ENCODE measurements at regions not wholly inside any gene's neighbourhood (a gene's known extent, or its start where the extent isn't known, plus 50 kb on each side); places are given as distances from the start of the nearest gene placed in this dataset.

GRCh38 chr6:27177485-27178406 lies 69.8 kb upstream of the PRSS16 start (continued):
- no peak for TF ChIP-seq RFX5 (IDR thresholded peaks at IDR 0.05; ENCODE audit: low read depth, low read length)
- no peak for TF ChIP-seq RCOR1 (IDR thresholded peaks at IDR 0.05; ENCODE audit: insufficient replicate concordance, low read length)
- TF ChIP-seq MAFK (IDR thresholded peaks at IDR 0.05; ENCODE audit: low read depth, low read length): no peak

GRCh38 chr6:27178407-27178730 lies 69.1 kb upstream of the PRSS16 start:
- peak overlapping the region; percentile 30 for H4K91ac ChIP-seq (ENCODE audit: insufficient read depth, low read depth, low read length)
- peak overlapping the region; percentile 90 for H2AFZ ChIP-seq (replicated peaks; ENCODE audit: low read length, poor library complexity)
- no peak for DNase-seq
- H3K27me3 ChIP-seq (ENCODE audit: control insufficient read depth, insufficient read depth, low read length): no peaks in the 10 kb centered on the region
- no peak overlapping the region for H2BK15ac ChIP-seq (ENCODE audit: low read depth, low read length)
- peak overlapping the region; percentile 47 for H3K4ac ChIP-seq (ENCODE audit: low read depth, low read length)
- dilution Hi-C loops (cut with HindIII; ENCODE audit: low sequenced_read_pairs, unreplicated experiment): no loop called here
- H3K79me1 ChIP-seq (ENCODE audit: low read depth in 1 of 2, low read length in 2 of 2): no peaks in the 10 kb centered on the region
- H4K8ac ChIP-seq (ENCODE audit: low read depth in 2 of 2, low read length in 2 of 2): peak overlapping the region; percentile 64 to 79; a peak in 3 of 4 replicates
- H3K4me3 ChIP-seq (ENCODE audit: insufficient read depth, low read depth, low read length): peak overlapping the region; percentile 95
- H3K9ac ChIP-seq (ENCODE audit: low read depth, low read length): peak overlapping the region; percentile 51
- ChIA-PET POLR2A (ENCODE audit: unreplicated experiment) (interaction anchor here (0.6 to 1.7 kb wide), 2 partner anchors 17 to 31 kb away, joined by 6 to 16 read pairs; a partner anchor contains a TSS), CTCF (interaction anchor here (0.5 kb wide), 1 partner anchor 1699 kb away, joined by 3 read pairs; no protein-coding TSS in a partner anchor)
- H3K27ac ChIP-seq (ENCODE audit: insufficient read depth, low read length): peak overlapping the region; percentile 64
- 3% methylated on average over 5 of the region's 21 CpGs; no CpG with 5 or more reads in 1 of the 2 experiments for WGBS, 2 experiments (ENCODE audit: extremely low coverage in 2 of 2, insufficient read length in 1 of 2)
- H3K23ac ChIP-seq (ENCODE audit: low read depth, low read length): peak overlapping the region; percentile 62; the same call in 1 of the 2 replicates
- peak overlapping the region; percentile 87 for H2AK9ac ChIP-seq (replicated peaks; ENCODE audit: low read depth, low read length, poor library complexity)
- peak overlapping the region; percentile 37; the same call in 1 of the 2 replicates for H3K56ac ChIP-seq (ENCODE audit: extremely low read depth, insufficient read depth, low read length)
- TF ChIP-seq POLR2A (IDR thresholded peaks at IDR 0.05; ENCODE audit: low read depth, low read length) (no peak), NFE2L2 (IDR thresholded peaks at IDR 0.05; ENCODE audit: low read depth, low read length) (no peak), MXI1 (IDR thresholded peaks at IDR 0.05; ENCODE audit: borderline replicate concordance, low read depth, low read length) (no peak), MAZ (IDR thresholded peaks at IDR 0.05; ENCODE audit: borderline replicate concordance, low read depth, low read length) (no peak), ELK1 (IDR thresholded peaks at IDR 0.05; ENCODE audit: borderline replicate concordance, low read depth, low read length) (no peak), BHLHE40 (IDR thresholded peaks at IDR 0.05; ENCODE audit: low read depth, low read length) (no peak)
- peak overlapping the region; percentile 80 for H4K5ac ChIP-seq (ENCODE audit: low read depth, low read length)
- H2AK5ac ChIP-seq (ENCODE audit: low read depth, low read length): no peak overlapping the region; the same call in 1 of the 2 replicates
- no peaks in the 10 kb centered on the region for H3K9me3 ChIP-seq (ENCODE audit: control insufficient read depth, insufficient read depth, low read length)
- BruUV-seq (replicated peaks): no TSS peak
- 0 out of 2 replicates have a peak, but pooled peaks cover 1% of the 10 kb centered on the region for H3K4me1 ChIP-seq (ENCODE audit: control insufficient read depth, insufficient read depth, low read length)
- no peak overlapping the region for H2BK20ac ChIP-seq (ENCODE audit: low read depth, low read length)
- H3K14ac ChIP-seq (replicated peaks; ENCODE audit: low read depth, low read length): peak overlapping the region; percentile 39
- peak overlapping the region; percentile 61 for H2BK5ac ChIP-seq (ENCODE audit: low read depth, low read length, poor library complexity, severe bottlenecking)
- ATAC-seq (ENCODE audit: low read depth): peak; percentile 22
- peak overlapping the region; percentile 47 for H3K18ac ChIP-seq (ENCODE audit: low read depth, low read length)
- peak overlapping the region; percentile 3; the same call in 1 of the 2 replicates for H2BK120ac ChIP-seq (ENCODE audit: low read depth, low read length)
- no peaks in the 10 kb centered on the region for H4K20me1 ChIP-seq (ENCODE audit: insufficient read depth, low read length)
- intact Hi-C loops (cut with micrococcal nuclease): no loop called here
- H3K9me1 ChIP-seq (ENCODE audit: insufficient read depth, low read length): 0 out of 2 replicates have a peak, but pooled peaks cover 3% of the 10 kb centered on the region
- H3K36me3 ChIP-seq (ENCODE audit: control insufficient read depth, insufficient read depth, low read length): no peaks in the 10 kb centered on the region
- in situ Hi-C loops (cut with MboI; ENCODE audit: low sequenced_read_pairs): no loop called here
- peak overlapping the region; percentile 74 for H3K4me2 ChIP-seq (ENCODE audit: low read depth, low read length)

Measured in IMR-90 (cell line).